ENCODE measurements at regions not wholly inside any gene's neighbourhood (a gene's known extent, or its start where the extent isn't known, plus 50 kb on each side); places are given as distances from the start of the nearest gene placed in this dataset.

GRCh38 chr16:13568803-13569202, 351.2 kb upstream of the ERCC4 start:
- TF ChIP-seq CTCF (IDR thresholded peaks at IDR 0.05; ENCODE audit: borderline replicate concordance, extremely low read depth, low read length, poor library complexity, severe bottlenecking) (no peak), EZH2 (IDR thresholded peaks at IDR 0.05; ENCODE audit: borderline replicate concordance, low read depth, low read length, severe bottlenecking) (no peak)
